GM18526 (cell line): ENCODE measurements at regions not wholly inside any gene's neighbourhood (a gene's known extent, or its start where the extent isn't known, plus 50 kb on each side); places are given as distances from the start of the nearest gene placed in this dataset.

Experiments used
- POLR2A ChIP-seq: IDR thresholded peaks from 3 replicates; pipeline ENCODE4 v1.6.1; 2011; ENCODE audit not compliant: insufficient read length; ENCODE audit errors: extremely low read depth

- no peak for TF ChIP-seq POLR2A
Measured at GRCh38 chr12:93080994-93081809, 152.1 kb upstream of the EEA1 start.

GRCh38 chr12:93081810-93082165, 152.7 kb upstream of the EEA1 start:
- no peak for TF ChIP-seq POLR2A

DNA sequence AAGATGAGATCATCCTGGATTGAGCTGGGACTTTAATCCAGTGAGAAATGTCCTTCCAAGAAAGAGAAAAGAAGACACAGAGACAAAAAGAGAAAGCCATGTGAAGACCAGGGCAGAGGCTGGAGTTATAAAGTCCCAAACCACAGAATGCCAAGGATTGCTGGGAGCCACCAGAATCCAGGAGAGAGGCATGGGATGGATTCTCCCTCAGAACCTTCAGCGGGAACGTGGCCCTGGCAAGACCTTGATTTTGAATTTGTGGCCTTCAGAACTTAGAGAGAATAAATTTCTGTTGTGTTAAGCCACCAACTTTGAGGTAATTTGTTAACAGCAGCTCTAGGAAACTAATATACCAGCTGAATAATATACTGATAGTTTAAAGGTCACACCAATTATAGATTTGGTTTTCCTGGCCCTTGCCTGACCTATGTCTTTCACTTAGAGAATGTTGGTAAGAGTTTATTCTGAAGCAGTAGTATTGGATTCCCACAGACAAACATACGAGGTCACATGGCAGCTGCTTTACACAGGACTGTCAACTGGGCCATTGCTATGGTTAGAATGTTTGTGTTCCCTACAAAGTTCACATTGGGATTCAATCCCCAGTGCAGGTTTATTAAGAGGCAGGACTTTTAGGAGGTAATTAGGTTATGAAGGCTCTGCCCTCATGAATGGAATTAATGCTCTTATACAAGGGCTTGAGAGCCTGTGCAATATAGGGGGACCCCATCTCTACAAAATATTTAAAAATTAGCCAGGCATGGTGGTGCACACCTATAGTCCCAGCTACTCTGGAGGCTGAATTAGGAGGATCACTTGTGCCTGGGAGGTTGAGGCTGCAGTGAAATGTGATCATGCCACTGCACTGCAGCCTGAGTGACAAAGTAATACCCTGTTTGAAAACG, 156.5 kb upstream of the EEA1 start:
- no peak for TF ChIP-seq POLR2A

GRCh38 chr12:93086288-93086727, 157.2 kb upstream of the EEA1 start:
- TF ChIP-seq POLR2A = no peak

DNA sequence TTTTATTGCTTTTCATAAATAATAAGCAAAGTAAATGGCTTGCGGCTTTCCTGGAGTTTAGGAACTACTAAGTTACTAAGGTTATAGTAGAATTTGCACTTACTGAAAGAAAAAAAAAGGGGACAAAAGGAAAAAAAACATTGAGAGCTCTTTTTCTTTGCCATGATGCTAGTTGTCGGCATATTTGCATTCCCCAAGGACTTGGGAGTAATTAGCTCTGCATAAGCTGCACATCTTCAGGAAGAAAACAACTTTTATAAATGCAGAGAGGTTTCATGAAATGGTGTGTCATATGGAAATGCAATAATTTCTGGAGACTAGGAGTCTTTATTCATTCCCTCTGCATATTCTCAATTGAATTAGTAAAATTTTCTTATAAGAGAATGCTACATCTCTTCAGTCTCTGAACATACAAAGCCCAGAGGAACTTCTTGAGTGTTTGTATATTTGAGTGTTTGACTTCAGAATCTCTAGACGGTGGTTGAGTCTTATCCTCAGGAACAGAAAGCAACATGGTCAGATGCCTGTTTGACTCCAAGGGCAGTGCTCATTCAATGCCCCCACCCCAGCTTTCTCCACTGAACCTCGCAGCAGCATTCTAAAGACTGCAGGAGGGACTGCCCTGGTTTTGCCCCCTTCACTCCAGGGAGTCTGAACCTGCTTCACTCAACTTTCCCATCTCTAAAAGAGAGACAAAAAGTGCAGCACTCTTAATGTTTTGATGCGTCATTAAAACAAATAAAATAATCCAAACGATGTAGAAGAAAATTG, 158.9 kb upstream of the EEA1 start:
- no peak for TF ChIP-seq POLR2A

DNA sequence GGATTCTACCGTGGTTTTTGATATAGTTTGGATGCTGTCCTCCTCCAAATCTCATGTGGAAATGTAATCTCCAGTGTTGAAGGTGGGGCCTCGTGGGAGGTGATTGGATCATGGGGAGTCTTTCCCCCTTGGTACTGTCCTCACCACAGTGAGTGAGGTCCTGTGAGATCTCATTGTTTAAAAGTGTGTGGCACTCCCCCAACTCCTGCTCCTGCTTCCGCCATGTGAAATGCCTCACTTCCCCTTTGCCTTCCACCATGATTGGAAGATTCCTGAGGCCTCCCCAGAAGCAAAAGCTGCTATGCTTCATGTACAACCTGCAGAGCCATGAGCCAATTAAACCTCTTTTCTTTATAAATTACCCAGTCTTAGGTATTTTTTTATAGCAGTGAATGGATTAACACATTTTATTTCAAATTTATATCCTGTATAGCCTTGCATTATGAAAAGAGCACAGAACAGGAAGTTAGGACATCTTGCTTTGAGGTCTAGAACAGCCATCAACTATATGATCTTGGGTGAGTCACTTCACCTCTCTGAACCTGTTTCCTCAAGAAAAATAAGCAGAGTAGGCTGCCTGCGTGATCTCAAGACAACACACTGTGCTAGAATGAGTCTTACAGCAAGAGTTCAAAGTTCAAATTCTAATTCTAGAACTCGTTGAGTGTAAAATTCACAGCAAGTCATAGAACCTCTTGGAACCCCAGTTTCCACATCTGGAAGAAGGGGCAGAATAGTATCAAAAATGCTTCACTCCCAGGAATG, 160.9 kb upstream of the EEA1 start:
- TF ChIP-seq POLR2A = no peak

GRCh38 chr12:93090731-93091172, 161.7 kb upstream of the EEA1 start:
- TF ChIP-seq POLR2A = no peak

DNA sequence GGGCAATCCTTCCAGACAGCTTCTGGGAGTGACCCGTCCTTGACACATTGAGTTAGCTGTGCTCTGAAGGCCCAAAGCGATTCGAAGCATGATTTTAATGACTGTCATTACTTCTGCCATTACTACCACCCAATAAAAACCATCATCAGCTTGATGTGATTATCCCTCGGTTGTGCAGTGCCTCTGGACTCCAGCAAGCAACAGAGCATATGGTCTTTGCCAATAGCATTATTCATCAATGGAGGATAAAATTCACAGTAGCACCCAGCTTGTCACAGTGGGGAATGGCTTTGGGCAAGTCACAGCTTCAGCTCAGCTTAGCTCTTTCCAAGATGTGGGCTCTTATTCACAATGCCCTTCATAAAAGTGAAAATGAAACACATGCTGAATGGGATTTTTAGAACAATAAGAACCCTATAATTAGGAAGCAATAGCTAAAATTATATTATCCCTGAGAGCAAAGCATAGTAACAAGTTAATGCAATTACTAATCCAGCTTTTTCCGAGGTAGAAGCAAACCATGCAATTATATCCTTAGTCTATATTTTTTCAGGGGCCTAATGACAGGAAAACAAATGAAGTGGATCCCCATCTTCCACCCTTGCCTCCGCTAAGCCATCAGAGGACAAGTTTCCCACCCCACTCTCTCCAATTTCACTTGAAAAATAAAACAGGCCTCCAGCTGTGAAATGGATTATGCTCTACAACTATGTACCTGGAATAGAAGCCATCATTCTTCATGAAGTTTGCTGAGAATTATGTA, 163.0 kb upstream of the EEA1 start:
- TF ChIP-seq POLR2A = no peak

GRCh38 chr12:93092649-93092945, 163.5 kb upstream of the EEA1 start:
- no peak for TF ChIP-seq POLR2A

DNA sequence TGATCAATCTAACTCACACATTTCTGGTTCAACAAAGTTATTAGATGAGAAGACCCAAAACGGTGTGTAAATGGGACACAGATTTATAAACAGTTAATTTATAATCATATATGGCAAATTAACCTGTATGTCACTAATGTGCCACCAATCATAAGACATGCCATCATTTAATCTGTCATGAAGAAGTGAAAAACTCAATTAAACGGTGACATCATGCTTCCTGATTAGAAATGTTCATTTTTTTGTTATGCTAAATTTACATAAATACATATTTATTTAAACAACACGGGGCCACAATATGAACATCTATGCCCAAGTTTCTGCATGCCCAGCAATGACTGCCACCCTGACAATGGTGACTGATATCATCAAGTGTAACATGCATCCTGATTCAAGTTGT, 164.1 kb upstream of the EEA1 start:
- TF ChIP-seq POLR2A = no peak

DNA sequence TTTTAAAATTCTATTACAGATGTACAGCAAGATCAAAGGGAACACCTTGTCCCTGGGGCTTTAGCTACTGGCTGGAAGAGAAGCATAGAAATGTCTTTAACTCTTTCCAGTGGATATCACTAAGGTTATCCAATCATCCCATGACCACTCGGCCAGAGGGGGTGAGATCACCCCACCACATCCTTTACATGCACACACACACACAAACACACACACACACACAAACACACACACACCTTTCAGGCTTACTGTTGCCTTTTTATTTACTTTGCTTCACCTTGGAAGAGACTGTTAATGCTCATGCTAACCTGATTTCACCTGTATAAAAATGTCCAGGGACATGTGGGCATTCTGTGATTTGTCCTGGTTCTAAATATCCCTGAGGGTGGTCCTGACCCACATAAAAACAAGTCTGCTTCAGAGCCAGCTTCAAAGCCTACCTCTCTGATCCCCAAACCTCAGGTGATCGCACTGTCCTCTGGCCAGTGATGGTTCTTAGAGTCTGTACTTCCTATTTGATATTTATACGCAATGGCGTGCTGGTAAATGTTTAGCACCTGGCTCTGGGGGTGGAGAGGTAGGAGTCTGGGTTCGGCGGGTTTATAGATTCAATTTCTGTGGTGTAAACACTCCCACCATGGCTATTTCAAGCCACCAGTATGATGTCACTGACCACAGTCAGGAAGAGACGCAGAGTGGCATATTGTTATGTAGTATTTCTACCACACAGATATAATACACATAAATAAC, 166.1 kb upstream of the EEA1 start:
- no peak for TF ChIP-seq POLR2A

GRCh38 chr12:93097417-93097816, 168.3 kb upstream of the EEA1 start:
- TF ChIP-seq POLR2A = no peak

- no peak for TF ChIP-seq POLR2A
Measured at GRCh38 chr12:93098077-93098476, 169.0 kb upstream of the EEA1 start.
